HG02678 (cell line): ENCODE measurements at regions not wholly inside any gene's neighbourhood (a gene's known extent, or its start where the extent isn't known, plus 50 kb on each side); places are given as distances from the start of the nearest gene placed in this dataset.

Source experiments
- ATAC-seq: cut with Tn5 transposase; IDR thresholded peaks from one replicate; pipeline ENCODE4 v1.9.1; 2021; ENCODE audit warnings: mild to moderate bottlenecking, moderate library complexity; ENCODE audit not compliant: unreplicated experiment

- ATAC-seq: no peak
Observed at GRCh38 chr3:117786349-117786748, 1076.8 kb downstream of the TUSC7 start.

- ATAC-seq: no peak
Observed at GRCh38 chr3:117788061-117788460, 1078.5 kb downstream of the TUSC7 start.

- no peak for ATAC-seq
Observed at GRCh38 chr3:117788506-117788905, 1078.9 kb downstream of the TUSC7 start.

- ATAC-seq: no peak
Observed at GRCh38 chr3:117790235-117790987, 1080.8 kb downstream of the TUSC7 start.

GRCh38 chr3:117793622-117794265, 1084.2 kb downstream of the TUSC7 start:
- no peak for ATAC-seq

GRCh38 chr3:117798221-117798620, 1088.6 kb downstream of the TUSC7 start:
- ATAC-seq: no peak

GRCh38 chr3:117798687-117799386, 1089.3 kb downstream of the TUSC7 start:
- ATAC-seq: no peak

- ATAC-seq: no peak
Observed at GRCh38 chr3:117799387-117799735, 1089.8 kb downstream of the TUSC7 start.

GRCh38 chr3:117801912-117802239, 1092.3 kb downstream of the TUSC7 start:
- ATAC-seq: no peak

GRCh38 chr3:117809186-117810081, 1099.9 kb downstream of the TUSC7 start:
- no peak for ATAC-seq

- ATAC-seq: no peak
Observed at GRCh38 chr3:117811786-117812185, 1102.2 kb downstream of the TUSC7 start.

- ATAC-seq: no peak
Observed at GRCh38 chr3:117814975-117815374, 1105.4 kb downstream of the TUSC7 start.

GRCh38 chr3:117817103-117817502, 1107.5 kb downstream of the TUSC7 start:
- no peak for ATAC-seq

- ATAC-seq: no peak
Observed at GRCh38 chr3:117818592-117818991, 1109.0 kb downstream of the TUSC7 start.

GRCh38 chr3:117820658-117821299, 1111.2 kb downstream of the TUSC7 start:
- ATAC-seq: no peak

- ATAC-seq: no peak
Observed at GRCh38 chr3:117822416-117822815, 1112.8 kb downstream of the TUSC7 start.

- ATAC-seq: no peak
Observed at GRCh38 chr3:117836296-117836695, 1126.7 kb downstream of the TUSC7 start.

GRCh38 chr3:117837391-117837790, 1127.8 kb downstream of the TUSC7 start:
- no peak for ATAC-seq

GRCh38 chr3:117842086-117842485, 1132.5 kb downstream of the TUSC7 start:
- ATAC-seq: no peak

GRCh38 chr3:117843356-117843755, 1133.8 kb downstream of the TUSC7 start:
- no peak for ATAC-seq

- ATAC-seq: no peak
Observed at GRCh38 chr3:117844676-117845075, 1135.1 kb downstream of the TUSC7 start.
